Stimulated activated CD4-positive, alpha-beta T cell treated with anti-CD3 and anti-CD28 coated beads, Interleukin-15, amount 100 ng/mL, for 48 hours (primary cell): ENCODE measurements at regions not wholly inside any gene's neighbourhood (a gene's known extent, or its start where the extent isn't known, plus 50 kb on each side); places are given as distances from the start of the nearest gene placed in this dataset.
"Not testable (repeated sequence)": the region's sequence is repeated elsewhere in the genome, so short reads cannot be mapped to it uniquely, and the experiment has no call there.

Experiments
- DNase-seq, 2 donors: peaks; one replicate each; pipeline ENCODE4 v3.0.0-alpha.2; 2020; ENCODE audit warnings: low read depth in 2 of 2

DNA sequence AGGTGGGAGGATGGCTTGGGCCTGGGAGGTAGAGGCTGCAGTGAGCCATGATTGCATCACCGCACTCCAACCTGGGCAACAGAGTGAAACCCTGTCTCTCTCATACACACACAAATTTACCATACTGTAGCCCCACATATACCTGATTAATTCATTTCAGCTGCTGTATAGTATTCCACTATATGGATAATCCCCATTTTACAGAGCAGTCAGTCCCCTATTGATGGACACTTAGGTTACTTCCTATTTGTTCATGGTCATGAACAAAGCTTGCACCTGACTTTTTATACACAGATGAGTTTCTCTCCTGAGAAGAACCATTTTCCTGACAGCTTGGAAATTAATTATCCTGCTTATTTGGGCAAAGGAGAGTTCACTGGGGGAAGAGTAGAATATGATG, 59.2 kb downstream of the EMX2 start:
- no peak for DNase-seq

DNA sequence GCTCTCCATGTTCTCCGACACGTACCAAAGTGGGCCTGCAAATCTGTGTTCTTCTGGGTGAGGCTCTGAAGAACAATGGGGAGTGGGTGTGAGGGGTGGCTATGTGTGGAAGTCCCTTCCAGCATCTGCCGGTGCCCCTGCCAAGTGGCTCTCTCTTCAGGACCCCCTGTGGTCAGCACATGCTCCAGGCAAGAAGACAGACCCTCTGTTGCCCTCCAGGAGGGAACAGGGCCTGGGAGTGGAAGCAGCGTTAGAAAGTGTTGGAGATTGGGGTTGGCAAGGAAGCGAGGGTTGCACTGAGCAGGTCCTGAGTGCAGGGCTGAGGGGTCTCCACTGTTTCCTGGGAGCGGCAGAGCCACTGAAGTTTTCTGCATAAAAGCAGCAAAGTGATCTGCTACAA, 60.5 kb downstream of the EMX2 start:
- no peak for DNase-seq

DNA sequence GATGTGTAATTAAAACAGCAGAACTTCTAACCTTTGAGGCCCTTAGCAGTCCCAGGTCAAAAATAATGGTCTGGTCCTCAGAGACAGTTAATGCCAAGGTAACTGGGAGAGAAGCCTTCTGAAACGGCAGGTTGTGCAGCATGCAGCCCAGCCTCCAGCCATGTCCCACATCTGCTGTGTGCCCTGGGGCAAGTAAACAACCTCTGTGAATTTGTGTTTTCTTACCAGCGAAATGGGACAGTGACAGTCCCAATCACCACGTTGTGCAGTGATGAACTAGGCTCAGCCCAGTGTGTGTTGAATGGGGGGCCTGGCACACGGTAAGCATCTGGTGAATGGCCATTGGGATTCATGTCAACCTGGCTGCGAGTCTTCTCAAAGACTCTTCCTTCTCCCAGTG, 61.2 kb downstream of the EMX2 start:
- DNase-seq: no peak

DNA sequence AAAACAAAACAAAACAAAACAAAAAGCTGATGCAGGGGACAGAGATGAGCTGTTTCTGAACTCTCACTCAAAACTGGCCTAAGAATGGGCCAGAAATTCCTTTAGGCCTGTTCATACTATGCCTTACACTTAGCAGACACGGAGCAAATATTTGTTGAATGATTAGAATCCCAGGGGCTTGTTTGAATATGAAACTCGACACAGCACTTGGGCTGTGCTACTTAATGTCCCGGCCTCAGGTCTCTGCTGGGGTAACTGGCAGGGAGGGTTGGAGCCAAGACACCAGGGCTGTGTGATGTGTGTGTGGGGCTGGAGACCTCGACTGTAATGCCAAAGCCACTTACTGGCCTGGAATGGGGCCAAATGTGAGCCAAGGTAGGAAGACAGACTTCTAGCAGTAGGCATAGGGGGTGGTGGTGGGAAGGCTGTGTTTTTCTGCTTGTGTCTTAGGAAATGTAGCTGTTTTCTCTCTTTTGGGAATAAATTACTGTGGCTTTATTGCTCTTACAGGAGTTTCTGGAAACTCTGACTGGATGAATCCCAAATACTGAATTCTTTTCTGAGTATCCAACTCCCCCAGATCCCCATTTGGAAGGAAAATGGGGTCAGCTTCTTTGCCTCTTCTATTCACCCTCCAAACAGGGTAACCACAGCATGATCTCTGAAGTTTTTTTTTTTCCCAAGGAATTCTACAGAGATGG, 66.7 kb downstream of the EMX2 start:
- no peak for DNase-seq

DNA sequence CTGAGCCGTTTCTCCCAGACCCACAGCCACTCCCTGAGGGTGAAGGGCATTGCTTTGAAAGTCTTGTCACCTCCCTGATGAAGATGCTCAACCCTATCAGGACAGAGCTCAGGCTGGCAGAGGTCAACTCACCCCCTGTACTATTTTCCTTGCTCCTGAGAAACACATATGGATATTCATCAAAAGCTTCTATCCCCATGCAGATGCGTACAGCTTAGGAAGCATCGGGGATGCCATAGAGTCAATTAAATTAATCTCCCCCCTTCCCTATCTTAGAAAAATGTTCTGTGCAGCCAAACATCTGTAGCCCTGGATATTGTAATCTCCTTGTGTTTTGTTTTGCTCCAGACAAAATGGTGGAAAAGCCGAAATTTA, 67.2 kb downstream of the EMX2 start:
- DNase-seq: no peak

DNA sequence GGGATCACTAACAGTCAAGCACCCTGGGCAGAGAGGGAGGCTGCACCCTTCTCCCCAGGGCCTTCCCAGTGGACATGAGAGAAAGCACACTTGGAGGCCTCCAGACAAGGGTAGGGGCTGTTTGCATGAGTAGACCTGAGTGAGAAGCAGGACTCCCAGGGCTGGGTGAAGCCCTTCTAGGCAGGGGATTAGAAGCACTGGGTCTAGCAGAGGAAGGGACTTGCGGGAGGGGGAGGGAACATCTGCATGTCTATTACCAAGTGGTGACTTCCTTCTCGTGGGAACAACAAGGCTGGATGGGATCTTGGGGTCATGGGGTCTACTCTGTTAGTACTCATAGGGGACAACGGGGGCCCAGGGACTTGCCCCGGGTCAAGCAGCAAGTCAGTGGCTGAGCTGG, 67.8 kb downstream of the EMX2 start:
- no peak for DNase-seq

DNA sequence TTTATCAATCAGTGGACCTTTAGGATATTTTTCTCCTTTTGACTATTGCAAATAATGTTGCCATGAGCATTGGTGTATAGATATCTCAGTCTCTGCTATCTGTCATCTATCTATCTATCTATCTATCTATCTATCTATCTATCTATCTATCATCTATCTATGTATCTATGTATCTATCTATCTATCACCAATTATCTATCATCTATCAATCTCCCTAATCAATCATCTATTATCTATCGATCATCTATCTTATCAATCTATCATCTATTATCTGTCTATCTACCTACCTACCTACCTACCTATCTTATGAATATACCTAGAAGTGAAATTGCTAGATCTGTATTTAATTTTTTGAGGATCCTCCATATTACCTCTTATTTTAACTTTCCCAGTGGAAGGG, 69.6 kb downstream of the EMX2 start:
- no peak for DNase-seq

DNA sequence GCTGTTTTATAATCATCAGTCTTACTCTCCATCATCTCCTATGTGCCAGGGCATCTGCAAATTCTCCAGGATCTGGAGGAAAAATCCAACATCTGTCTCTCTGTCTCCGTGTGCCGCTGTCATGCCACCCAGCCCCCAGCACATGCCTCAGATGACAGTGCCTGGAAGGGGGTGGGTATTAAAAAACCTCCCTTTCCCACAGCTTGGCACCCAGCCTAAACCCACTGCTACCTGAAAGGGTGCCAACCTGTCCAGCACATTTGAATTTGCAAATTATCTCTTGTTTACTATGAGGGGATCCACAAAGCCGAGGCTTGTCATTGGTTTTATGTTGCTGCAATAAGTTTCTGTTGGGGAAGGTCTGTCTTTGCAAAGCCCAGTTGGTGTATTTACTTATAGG, 73.1 kb downstream of the EMX2 start:
- DNase-seq: no peak

DNA sequence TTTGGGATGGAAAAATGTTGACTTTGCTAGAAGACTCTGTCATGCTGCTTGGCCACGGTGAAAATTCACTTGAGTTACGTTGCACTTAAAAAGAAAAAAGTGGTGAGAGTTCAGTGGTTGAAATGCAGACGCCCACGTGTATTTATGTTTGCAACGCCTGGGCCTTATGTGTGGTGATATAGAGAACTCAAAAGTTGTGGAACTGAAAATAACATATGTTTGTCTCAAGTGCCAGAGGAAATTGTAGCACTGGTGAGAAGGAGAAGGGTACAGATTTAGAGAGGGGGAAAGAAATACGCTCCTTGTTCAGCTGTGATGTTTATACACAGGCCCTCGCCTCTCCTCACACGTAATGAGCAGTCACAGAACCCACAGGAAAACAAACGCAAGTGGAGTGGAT, 73.6 kb downstream of the EMX2 start:
- DNase-seq: no peak

DNA sequence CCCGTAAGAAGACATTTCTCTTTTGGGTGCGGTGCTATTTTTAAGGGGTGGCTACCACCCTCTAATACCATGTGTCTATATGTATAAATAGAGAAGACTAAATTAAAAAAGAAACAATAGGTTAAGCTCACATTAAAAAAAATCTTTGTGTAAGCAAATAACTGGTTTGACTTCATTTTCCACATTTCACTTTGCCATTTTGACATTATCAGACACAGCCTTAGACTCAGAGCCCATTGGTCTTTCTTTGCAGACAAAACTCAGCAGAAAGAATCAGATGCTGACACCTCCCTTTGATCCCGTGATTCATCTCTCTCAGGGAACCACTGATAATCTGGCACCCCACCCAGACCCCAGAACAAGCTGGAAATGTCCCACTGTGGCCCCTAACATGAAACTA, 74.5 kb downstream of the EMX2 start:
- DNase-seq: no peak

DNA sequence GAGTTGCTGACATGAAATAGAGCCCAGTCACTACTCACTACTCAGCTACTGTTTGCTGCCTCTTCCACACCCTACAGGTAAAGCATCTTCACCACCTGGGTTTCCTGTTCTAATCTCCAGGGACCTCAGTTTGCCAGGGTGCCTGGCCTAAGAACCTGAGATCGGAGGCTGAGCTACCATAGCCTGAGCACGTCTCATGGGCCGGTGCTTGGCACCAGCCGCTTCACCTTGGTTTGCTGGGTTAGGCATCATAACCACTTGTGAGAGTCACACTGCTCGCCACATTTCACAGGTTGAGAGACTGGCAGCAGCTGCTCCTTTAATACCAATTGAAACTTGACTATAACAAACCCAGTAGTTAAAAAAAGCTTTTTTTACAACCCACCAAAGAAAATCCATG, 75.1 kb downstream of the EMX2 start:
- no peak for DNase-seq

DNA sequence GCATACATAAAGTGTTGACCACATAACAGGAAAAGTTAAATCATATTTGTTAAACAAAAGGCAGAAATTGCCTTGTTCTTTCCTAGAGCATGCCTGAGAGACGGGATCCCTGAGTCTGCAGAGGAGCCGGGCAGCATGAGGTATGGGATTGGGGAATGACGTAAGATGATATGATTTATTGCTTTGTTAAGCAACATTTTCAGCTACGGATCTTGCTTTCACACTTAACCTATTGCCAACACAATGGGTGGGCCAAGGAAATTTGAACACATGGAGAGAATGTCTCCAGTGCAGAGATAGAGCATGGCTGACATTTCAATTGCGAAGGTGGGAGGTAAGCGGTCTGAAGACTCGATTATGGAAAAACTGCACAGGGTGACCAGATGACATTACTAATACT, 76.7 kb downstream of the EMX2 start:
- DNase-seq: no peak

DNA sequence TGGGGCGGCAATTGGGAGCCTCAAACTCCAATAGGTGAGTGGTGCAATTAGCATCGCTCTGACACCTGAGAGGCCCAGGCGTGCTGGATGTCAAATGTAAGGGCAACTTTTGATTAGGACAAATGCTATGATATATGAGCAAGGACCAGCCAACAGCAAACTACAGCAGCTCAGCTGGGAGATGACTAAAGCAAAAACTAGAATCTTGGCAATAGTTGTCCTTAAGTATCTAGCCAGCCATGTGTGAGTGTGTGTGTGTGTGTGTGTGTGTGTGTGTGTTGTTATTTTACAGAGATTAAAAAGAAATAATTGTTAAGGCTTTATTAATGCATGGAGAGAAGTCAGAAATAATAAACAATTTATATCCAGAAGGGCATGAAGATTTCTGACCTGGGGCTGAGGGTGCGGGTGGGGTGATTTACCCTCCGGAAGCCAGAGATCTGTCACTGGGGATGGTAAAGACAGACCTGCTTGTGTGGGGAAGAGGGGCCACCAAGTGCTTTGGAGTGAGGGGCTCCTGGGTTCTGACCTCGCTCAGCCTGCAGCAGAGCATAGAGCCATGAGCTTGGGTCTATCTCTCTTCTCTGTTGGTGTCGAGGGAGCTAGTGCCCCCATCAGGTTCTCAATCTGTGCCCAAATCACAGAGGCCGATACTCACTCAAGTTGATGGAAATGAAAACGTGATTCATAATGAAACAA, 77.3 kb downstream of the EMX2 start:
- no peak for DNase-seq

DNA sequence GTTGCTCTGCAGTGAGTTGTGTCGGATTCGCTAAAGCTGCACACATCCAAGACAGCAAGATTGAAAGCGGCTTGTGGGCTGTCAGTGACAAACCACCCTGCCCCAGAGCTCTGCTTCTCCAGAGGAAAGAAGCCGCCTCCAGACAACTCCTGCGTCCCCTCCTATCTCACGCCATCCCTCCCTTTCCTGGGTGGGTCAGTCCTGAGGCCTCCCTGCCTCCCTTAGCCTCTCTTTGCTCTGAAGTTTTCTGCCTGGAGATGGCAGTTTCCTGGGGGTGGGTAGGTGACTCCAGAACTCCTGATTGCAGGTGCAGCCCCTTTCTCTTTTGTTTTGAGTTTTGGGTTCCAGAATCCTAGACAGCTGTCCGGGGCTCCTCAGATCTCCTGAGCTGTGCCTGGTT, 78.7 kb downstream of the EMX2 start:
- no peak for DNase-seq

DNA sequence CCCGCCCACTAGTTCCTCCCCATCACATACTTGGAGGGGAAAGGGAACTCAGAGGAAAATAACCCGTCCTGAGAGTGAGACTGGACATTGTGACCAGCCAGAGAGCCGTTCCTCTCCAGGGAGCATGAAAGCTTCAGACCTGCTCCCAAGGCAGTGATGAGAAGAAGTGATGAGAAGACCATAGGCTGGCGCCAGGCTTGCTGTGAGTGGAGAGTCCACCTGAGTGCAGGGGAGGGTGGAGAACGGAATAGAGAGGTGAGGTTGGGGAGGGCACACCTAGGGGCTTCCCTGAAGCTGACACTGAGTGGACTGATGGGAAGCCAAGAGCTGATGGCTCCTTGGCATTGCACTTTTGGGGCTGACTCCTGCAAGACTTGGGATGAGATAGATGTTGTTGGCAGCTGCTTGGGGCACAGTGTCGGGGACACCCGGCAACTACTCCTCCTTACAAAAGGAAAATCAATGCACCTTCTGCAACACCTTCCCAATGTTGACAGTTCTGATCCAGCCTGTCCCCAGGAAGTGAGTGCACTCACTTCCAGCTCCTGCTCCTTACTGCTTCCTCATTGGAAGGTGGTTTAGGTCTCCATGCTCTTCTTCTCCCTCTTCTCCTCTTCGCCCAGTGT, 79.4 kb downstream of the EMX2 start:
- no peak for DNase-seq

DNA sequence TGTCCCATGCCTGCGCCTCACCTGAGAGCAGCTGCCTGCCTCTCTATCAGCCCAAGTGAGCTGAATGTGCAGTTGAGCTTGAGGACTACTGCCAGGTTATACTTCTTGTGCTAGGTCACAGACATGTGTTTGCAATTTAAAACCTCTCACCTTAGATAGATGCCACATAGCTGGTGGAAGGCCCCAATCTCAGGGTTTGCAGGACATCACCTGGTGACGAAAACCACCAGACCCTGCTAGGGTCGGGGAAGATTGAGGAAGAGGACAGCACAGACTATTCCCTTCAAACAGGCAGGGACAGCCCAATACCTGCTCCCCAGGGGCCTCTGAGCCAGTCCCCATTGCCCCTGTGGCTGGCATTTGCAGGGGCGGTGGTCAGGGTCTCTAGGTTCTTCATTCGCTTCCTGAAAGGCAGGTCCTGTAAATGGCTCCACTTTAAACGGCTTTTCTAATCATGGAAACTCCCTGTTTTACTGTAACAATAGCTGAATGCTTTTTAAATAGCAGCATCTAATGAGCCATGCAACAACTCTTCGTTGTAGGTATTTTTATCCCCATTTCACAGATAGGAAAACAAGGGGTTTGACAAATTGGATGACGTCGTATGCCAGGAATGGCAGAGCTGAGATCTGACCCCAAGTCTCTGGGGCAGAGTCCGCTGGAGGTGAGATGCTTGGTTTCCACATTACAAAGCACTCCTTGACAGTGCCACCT, 80.1 kb downstream of the EMX2 start:
- no peak for DNase-seq

DNA sequence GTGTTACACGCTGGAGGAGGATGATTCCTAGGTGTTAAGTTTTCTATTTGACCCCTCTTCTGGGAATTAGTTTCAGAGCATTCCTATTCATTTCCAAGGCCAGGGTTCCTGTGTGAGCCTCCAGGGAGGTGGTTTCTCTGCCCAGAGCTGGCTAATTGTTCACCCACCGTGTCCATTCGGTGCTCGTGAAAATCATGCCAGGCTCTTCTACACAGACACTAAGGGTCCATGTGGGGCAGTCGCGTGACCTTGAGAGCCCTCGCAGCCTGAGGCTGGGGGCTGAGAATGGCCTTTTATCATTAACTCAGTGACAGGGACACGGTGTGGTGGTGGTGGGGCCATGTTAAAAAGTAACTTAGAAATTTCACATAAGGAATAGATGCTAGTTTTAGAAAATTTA, 83.7 kb downstream of the EMX2 start:
- DNase-seq: no peak

DNA sequence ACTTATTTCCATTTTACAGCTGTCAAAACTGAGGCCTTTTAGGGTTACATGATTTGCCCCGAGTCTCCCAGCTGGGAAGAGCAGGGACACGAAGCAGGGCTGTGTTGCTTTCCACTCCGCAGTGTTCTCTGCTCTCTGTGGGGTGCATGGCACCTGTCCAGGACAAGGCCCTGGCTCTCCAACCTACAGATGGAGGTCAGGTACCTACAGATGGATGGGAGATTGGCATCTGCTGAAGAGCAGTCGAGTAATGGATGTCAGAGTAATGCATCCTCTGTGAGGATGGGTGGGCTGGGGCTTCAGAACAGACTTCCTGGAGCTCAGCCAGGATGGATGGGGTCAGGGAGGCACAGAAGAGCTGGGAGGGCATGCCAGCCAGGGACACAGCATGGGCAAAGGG, 85.0 kb downstream of the EMX2 start:
- DNase-seq: no peak

DNA sequence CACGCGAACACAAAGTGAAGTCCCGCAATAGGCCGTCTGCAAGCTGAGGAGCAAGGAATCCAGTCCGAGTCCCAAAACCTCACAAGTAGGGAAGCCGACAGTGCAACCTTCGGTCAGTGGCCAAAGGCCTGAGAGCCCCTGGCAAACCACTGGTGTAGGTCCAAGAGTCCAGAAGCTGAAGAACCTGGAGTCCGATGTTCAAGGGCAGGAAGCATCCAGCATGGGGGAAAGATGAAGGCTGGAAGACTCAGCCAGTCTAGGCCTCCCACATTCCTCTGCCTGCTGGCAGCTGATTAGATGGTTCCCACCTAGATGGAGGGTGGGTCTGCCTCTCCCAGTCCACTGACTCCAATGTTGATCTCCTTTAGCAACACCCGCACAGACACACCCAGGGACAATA, 87.2 kb downstream of the EMX2 start:
- DNase-seq: not testable (repeated sequence)

DNA sequence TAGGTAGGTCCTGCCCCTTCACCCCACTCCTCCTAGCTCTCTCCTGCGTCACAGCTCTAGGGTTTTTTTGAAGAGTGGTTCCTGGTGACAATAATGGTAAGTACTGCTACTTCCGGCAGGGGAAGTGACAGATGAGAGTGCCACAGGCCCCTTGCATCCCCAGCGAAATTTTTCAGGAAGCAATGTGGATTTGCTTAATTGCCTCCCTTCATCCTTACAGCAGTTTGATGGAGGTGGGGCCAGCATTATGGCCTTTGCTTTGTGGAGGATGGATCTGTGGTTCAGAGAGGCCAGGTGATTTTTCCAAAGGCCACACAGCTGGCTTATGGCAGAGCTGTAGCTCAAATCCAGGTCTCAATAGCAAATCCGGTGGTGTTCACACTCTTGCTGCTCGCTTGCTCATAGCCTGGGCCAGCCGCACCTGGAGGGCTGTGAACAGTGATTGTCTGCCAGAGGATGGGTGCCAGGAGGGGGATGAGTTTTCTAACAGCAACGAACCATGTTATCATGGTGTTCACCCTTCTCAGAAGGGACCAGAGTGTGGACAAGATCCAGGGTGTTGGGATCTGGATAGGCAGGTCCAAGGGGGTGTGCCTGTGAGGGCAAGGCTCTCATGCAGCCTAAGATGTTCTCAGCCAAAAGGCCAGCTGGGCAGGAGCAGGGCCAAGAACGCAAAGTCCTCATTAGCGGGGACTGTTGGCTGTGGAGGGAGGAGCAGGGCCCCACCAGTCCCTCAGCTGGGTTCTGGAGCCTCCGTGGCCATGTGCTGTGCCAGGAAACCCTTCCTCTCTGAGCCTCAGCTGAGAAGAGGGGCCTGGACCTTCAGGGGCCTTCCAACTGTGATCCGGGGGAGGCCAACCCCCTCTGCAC, 89.0 kb downstream of the EMX2 start:
- no peak for DNase-seq

DNA sequence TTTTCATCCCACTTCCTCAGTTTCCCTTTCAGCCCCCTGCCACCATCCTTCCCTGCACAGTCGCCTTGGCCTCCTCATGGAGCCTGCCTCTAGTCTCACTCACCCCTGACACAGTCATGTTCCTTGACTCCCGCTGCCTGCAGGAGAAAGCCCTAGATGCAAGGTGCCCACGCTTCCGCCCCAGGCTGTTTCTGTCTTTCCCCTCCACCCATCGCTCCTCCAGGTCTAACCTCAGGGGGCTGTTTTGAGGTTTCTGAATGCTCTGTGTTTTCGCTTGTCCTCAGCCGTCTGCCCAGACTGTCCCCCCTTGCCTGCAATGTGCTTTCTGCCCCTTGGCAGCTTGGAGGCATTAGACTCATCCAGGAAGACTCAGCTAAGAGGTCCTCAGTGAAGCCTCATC, 89.9 kb downstream of the EMX2 start:
- DNase-seq: no peak

DNA sequence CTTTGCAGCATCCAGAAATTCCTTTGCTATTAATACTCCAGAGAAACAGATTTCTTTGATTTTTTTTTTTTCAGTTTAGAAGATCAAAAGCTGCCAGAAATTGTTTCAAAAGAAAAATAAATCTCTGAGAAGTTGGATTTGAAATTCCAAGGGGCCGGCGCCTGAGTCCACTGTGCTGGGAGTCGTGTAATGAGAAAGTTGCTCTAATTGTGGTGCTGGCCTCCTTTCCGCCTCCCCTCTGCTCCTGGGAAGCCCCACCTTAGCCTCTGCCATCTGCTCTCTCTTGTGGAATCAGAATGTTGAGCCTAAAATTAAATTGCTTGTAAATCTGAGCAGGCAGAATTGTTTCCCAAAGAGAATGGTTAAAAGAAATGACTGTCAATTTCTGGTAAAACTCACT, 93.3 kb downstream of the EMX2 start:
- DNase-seq: no peak
